ENCODE measurements at regions not wholly inside any gene's neighbourhood (a gene's known extent, or its start where the extent isn't known, plus 50 kb on each side); places are given as distances from the start of the nearest gene placed in this dataset.

- Histone ChIP-seq H3K9me3 (replicated peaks) (no peaks in the 10 kb centered on the region), H3K4me3 (no peak overlapping the region), H3K4me1 (peaks cover 19% of the 10 kb centered on the region), H3K36me3 (no peaks in the 10 kb centered on the region), H3K27me3 (no peaks in the 10 kb centered on the region), H3K27ac (no peak overlapping the region)
- DNase-seq = no peak
These were observed 552.8 kb upstream of the CITED2 start for GRCh38 chr6:139927236-139927635.

GRCh38 chr6:139926711-139927110 is 552.3 kb upstream of the CITED2 start:
- Histone ChIP-seq H3K9me3 (replicated peaks) (no peaks in the 10 kb centered on the region), H3K4me3 (no peak overlapping the region), H3K27ac (peak overlapping the region; percentile 70), H3K4me1 (peaks cover 19% of the 10 kb centered on the region), H3K36me3 (no peaks in the 10 kb centered on the region), H3K27me3 (no peaks in the 10 kb centered on the region)
- no peak for DNase-seq

- no peaks in the 10 kb centered on the region for H3K36me3 ChIP-seq
- H3K4me3 ChIP-seq = peak overlapping the region; percentile 37
- no peaks in the 10 kb centered on the region for H3K27me3 ChIP-seq
- H3K27ac ChIP-seq = peak overlapping the region; percentile 70
- H3K9me3 ChIP-seq (replicated peaks) = no peaks in the 10 kb centered on the region
- DNase-seq = peak; percentile 76 to 80
- peaks cover 19% of the 10 kb centered on the region for H3K4me1 ChIP-seq
These were observed 551.6 kb upstream of the CITED2 start for GRCh38 chr6:139925894-139926641.

GRCh38 chr6:139923964-139924475 is 549.6 kb upstream of the CITED2 start:
- Histone ChIP-seq H3K9me3 (replicated peaks) (no peaks in the 10 kb centered on the region), H3K36me3 (no peaks in the 10 kb centered on the region), H3K4me3 (no peak overlapping the region), H3K27me3 (no peaks in the 10 kb centered on the region), H3K4me1 (peaks cover 19% of the 10 kb centered on the region), H3K27ac (no peak overlapping the region)
- DNase-seq = no peak

- no peak overlapping the region for H3K27ac ChIP-seq
- no peaks in the 10 kb centered on the region for H3K27me3 ChIP-seq
- H3K9me3 ChIP-seq (replicated peaks) = no peaks in the 10 kb centered on the region
- H3K36me3 ChIP-seq = no peaks in the 10 kb centered on the region
- H3K4me3 ChIP-seq = no peak overlapping the region
- H3K4me1 ChIP-seq = peaks cover 19% of the 10 kb centered on the region
- no peak for DNase-seq
These were observed 547.8 kb upstream of the CITED2 start for GRCh38 chr6:139922236-139922635.

- no peak overlapping the region for H3K4me3 ChIP-seq
- H3K4me1 ChIP-seq = peaks cover 6% of the 10 kb centered on the region; the same call in 1 of the 2 replicates
- H3K27me3 ChIP-seq = no peaks in the 10 kb centered on the region
- no peaks in the 10 kb centered on the region for H3K9me3 ChIP-seq (replicated peaks)
- no peak overlapping the region for H3K27ac ChIP-seq
- no peaks in the 10 kb centered on the region for H3K36me3 ChIP-seq
- no peak for DNase-seq
These were observed 546.3 kb upstream of the CITED2 start for GRCh38 chr6:139920776-139921100.

- no peaks in the 10 kb centered on the region for H3K9me3 ChIP-seq (replicated peaks)
- peaks cover under 1% of the 10 kb centered on the region; the same call in 1 of the 2 replicates for H3K4me1 ChIP-seq
- H3K27ac ChIP-seq = no peak overlapping the region
- DNase-seq = no peak
- H3K4me3 ChIP-seq = no peak overlapping the region
- no peaks in the 10 kb centered on the region for H3K36me3 ChIP-seq
- no peaks in the 10 kb centered on the region for H3K27me3 ChIP-seq
These were observed 545.8 kb upstream of the CITED2 start for GRCh38 chr6:139920027-139920775.

GRCh38 chr6:139919107-139920026 is 544.9 kb upstream of the CITED2 start:
- H3K27me3 ChIP-seq = no peaks in the 10 kb centered on the region
- H3K9me3 ChIP-seq (replicated peaks) = 0 out of 2 replicates have a peak, but pooled peaks cover 4% of the 10 kb centered on the region
- DNase-seq = no peak
- no peak overlapping the region for H3K27ac ChIP-seq
- H3K36me3 ChIP-seq = no peaks in the 10 kb centered on the region
- H3K4me1 ChIP-seq = no peaks in the 10 kb centered on the region
- no peak overlapping the region for H3K4me3 ChIP-seq

- H3K27me3 ChIP-seq = no peaks in the 10 kb centered on the region
- 0 out of 2 replicates have a peak, but pooled peaks cover 4% of the 10 kb centered on the region for H3K9me3 ChIP-seq (replicated peaks)
- H3K4me1 ChIP-seq = no peaks in the 10 kb centered on the region
- H3K36me3 ChIP-seq = no peaks in the 10 kb centered on the region
- H3K4me3 ChIP-seq = no peak overlapping the region
- DNase-seq = no peak
- H3K27ac ChIP-seq = no peak overlapping the region
These were observed 543.6 kb upstream of the CITED2 start for GRCh38 chr6:139917951-139918630.

GRCh38 chr6:139914910-139915309 is 540.5 kb upstream of the CITED2 start:
- 0 out of 2 replicates have a peak, but pooled peaks cover 4% of the 10 kb centered on the region for H3K9me3 ChIP-seq (replicated peaks)
- H3K27ac ChIP-seq = no peak overlapping the region
- H3K27me3 ChIP-seq = no peaks in the 10 kb centered on the region
- H3K4me1 ChIP-seq = no peaks in the 10 kb centered on the region
- H3K4me3 ChIP-seq = no peak overlapping the region
- no peak for DNase-seq
- H3K36me3 ChIP-seq = no peaks in the 10 kb centered on the region

- Histone ChIP-seq H3K27me3 (no peaks in the 10 kb centered on the region), H3K4me3 (no peak overlapping the region), H3K9me3 (replicated peaks) (0 out of 2 replicates have a peak, but pooled peaks cover 4% of the 10 kb centered on the region), H3K4me1 (no peaks in the 10 kb centered on the region), H3K36me3 (no peaks in the 10 kb centered on the region), H3K27ac (no peak overlapping the region)
- DNase-seq = no peak
These were observed 538.4 kb upstream of the CITED2 start for GRCh38 chr6:139912735-139913400.

GRCh38 chr6:139909992-139910391 is 535.5 kb upstream of the CITED2 start:
- H3K27me3 ChIP-seq = no peaks in the 10 kb centered on the region
- no peak for DNase-seq
- 0 out of 2 replicates have a peak, but pooled peaks cover 2% of the 10 kb centered on the region for H3K9me3 ChIP-seq (replicated peaks)
- H3K4me3 ChIP-seq = no peak overlapping the region
- H3K36me3 ChIP-seq = no peaks in the 10 kb centered on the region
- no peaks in the 10 kb centered on the region for H3K4me1 ChIP-seq
- no peak overlapping the region for H3K27ac ChIP-seq

GRCh38 chr6:139905404-139906052 is 531.1 kb upstream of the CITED2 start:
- no peaks in the 10 kb centered on the region for H3K36me3 ChIP-seq
- peak in 1 of 2 experiments; percentile 38 for DNase-seq

More at GRCh38 chr6:139905404-139906052, 531.1 kb upstream of the CITED2 start:
- no peak overlapping the region for H3K4me3 ChIP-seq
- H3K4me1 ChIP-seq = no peaks in the 10 kb centered on the region
- no peaks in the 10 kb centered on the region for H3K9me3 ChIP-seq (replicated peaks)
- H3K27me3 ChIP-seq = no peaks in the 10 kb centered on the region
- H3K27ac ChIP-seq = no peak overlapping the region

All from SJCRH30 (cell line).